Heart left ventricle (tissue), 13 donors: ENCODE measurements at regions not wholly inside any gene's neighbourhood (a gene's known extent, or its start where the extent isn't known, plus 50 kb on each side); places are given as distances from the start of the nearest gene placed in this dataset.

Source experiments
- POLR2A ChIP-seq, 2 donors: fragments of 450-650 bp; IDR thresholded peaks; one replicate each; pipeline ENCODE4 v1.6.1; 2017; ENCODE audit warnings: antibody characterized with exemption in 2 of 2, mild to moderate bottlenecking in 2 of 2, moderate library complexity in 2 of 2
- TF ChIP-seq, protein P1 (sequence below), 12 donors: fragments of 200-600 bp; sonication (generic) in 4 of 12; IDR thresholded peaks; one replicate each; pipeline versions ENCODE4 v1.5.0 to v1.8.0; 2018 to 2022; ENCODE audit warnings: antibody characterized with exemption in 12 of 12, mild to moderate bottlenecking in 5 of 12
- donor health status: ischemic (EF 13 %, LVEDD 7.1; RV severe dilation, severe dysfunction).
- donor health status: DM: no; HTN: yes; CAD: no.
- donor health status: DM: no; HTN: no; CAD: no.
- donor health status: ischemic (EF 25% LVEDD 6.9; RV normal size, moderate dysfunction).
- donor health status: ischemic (EF 25% LVEDD 5.7; RV mildly dilated, moderate dysfunction).
- donor health status: ischemic (EF 35%, LVEDD 5.7; RV mildly dilated, moderate dysfunction).
- donor health status: nonischemic (EF 11% LVEDD 7.7; RV severe dilation, severe dysfunction).
- donor health status: DM: yes; HTN: yes; CAD: no.
- donor health status: PGD.
- donor health status: ischemic (EF 29% LVEDD 5.4; RV normal size, mild dysfunction).
- donor health status: nonischemic (EF 23%, LVEDD 6.1; RV moderate dilation, normal function).

DNA sequence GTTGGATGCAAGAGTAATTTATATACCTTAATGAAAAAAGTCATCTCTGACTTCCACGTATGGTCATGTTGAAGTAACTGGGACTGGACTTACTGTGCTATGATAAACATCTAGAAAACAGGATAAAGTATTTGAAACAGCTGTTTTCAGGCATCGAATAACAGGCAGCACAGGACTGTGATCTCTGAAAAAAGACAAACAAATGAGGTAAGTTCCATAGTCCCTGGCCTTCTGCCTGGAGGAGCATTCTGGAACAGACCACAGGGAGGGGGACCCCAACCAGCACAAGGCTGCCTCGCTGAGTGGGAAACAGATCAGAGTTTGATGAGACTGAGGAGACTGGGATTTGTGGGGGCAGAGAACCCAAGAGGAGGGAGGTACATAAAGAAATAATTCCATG lies 89.1 kb upstream of the HABP2 start:
- TF ChIP-seq, protein P1, sequence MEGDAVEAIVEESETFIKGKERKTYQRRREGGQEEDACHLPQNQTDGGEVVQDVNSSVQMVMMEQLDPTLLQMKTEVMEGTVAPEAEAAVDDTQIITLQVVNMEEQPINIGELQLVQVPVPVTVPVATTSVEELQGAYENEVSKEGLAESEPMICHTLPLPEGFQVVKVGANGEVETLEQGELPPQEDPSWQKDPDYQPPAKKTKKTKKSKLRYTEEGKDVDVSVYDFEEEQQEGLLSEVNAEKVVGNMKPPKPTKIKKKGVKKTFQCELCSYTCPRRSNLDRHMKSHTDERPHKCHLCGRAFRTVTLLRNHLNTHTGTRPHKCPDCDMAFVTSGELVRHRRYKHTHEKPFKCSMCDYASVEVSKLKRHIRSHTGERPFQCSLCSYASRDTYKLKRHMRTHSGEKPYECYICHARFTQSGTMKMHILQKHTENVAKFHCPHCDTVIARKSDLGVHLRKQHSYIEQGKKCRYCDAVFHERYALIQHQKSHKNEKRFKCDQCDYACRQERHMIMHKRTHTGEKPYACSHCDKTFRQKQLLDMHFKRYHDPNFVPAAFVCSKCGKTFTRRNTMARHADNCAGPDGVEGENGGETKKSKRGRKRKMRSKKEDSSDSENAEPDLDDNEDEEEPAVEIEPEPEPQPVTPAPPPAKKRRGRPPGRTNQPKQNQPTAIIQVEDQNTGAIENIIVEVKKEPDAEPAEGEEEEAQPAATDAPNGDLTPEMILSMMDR (IDR thresholded peaks at IDR 0.05): no peak
- TF ChIP-seq POLR2A (IDR thresholded peaks at IDR 0.05): no peak
